Activated T-helper 17 cell treated with anti-CD3 and anti-CD28 coated beads, Interleukin-2, amount 50 U/mL, for 72 hours (primary cell): ENCODE measurements at regions not wholly inside any gene's neighbourhood (a gene's known extent, or its start where the extent isn't known, plus 50 kb on each side); places are given as distances from the start of the nearest gene placed in this dataset.

Source experiments
- ATAC-seq: fragments of 150-1000 bp; cut with Tn5 transposase; replicated peaks from 2 replicates; pipeline ENCODE4 v1.10.0; 2021; ENCODE audit warnings: mild to moderate bottlenecking, moderate library complexity
- H3K27ac Mint-ChIP-seq: one replicate; pipeline ENCODE4 v1.8.0; 2022; ENCODE audit warnings: mixed read lengths
- H3K27me3 Mint-ChIP-seq: one replicate; pipeline ENCODE4 v1.8.0; 2022; ENCODE audit warnings: mixed read lengths
- H3K36me3 Mint-ChIP-seq: one replicate; pipeline ENCODE4 v1.8.0; 2022; ENCODE audit warnings: low read depth, mild to moderate bottlenecking, mixed read lengths
- H3K4me1 Mint-ChIP-seq: one replicate; pipeline ENCODE4 v1.8.0; 2022; ENCODE audit warnings: mixed read lengths
- H3K4me3 Mint-ChIP-seq: one replicate; pipeline ENCODE4 v1.8.0; 2022; ENCODE audit warnings: mild to moderate bottlenecking, mixed read lengths
- H3K9me3 Mint-ChIP-seq: one replicate; pipeline ENCODE4 v1.8.0; 2022; ENCODE audit warnings: mixed read lengths

GRCh38 chr15:37340438-37340837, 240.1 kb upstream of the MEIS2 start:
- Mint-ChIP-seq H3K27ac (no peak overlapping the region), H3K27me3 (no peaks in the 10 kb centered on the region), H3K36me3 (no peaks in the 10 kb centered on the region), H3K4me3 (no peak overlapping the region), H3K4me1 (no peaks in the 10 kb centered on the region), H3K9me3 (peaks cover 5% of the 10 kb centered on the region)
- ATAC-seq = no peak

DNA sequence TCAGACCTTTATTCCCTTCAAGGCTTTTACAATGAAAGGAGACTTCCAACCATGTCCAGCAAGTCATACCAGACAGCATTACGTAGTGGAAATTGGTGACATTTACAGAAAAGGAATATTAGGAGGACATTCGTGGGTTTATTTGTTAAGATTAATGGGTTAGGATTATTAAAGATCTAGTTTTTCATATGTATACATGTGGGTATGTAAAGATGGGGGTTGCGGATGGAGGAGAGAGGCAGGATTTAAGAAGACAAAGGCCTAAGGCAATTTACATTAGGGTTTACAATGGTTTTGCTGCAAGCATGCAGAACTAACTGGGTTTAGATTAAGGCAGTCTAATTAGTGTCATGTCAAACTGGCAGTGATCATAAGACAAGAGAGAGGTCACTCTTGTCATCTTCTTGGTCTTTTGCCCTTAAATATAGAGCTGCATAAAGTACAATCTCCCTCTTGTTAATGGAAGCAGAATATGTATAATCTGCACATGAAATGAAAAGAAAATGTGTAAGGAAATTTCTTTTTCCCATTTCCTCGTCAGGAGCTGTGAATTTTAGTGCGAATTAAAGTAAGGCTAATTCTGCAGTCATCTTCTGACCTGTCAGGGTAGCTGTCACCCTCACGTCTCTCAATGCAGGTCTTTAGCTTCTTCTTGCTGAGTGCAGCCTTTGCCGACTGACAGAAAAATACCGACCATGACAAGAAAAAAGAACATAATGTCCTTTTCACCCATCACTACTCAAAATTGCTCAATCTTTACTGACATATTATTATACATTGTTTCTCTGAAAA, 258.9 kb upstream of the MEIS2 start:
- Mint-ChIP-seq H3K4me1 (no peaks in the 10 kb centered on the region), H3K36me3 (no peaks in the 10 kb centered on the region), H3K27me3 (no peaks in the 10 kb centered on the region), H3K27ac (no peak overlapping the region), H3K4me3 (no peak overlapping the region), H3K9me3 (no peaks in the 10 kb centered on the region)
- ATAC-seq = no peak

DNA sequence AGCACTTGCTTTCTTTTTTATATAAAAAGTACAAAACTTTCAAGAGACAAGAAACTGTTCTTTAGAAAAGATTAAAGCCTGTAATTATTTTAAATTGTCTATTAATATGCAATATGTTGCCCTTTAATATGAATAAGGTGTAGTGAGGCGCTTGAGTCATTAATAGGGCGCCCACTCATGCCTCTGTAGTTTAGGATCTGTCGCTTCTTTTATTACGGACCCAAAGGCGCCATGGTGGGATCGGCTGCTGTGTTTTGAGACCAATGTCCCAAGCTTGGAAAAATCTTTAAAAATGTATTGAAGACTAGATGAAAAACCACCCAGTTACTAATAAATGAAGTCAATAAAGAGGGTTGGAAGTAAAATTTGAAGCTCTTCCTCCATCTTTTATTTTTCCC, 259.5 kb upstream of the MEIS2 start:
- no peak overlapping the region for H3K4me3 Mint-ChIP-seq

GRCh38 chr15:37360724-37361123, 260.4 kb upstream of the MEIS2 start:
- no peaks in the 10 kb centered on the region for H3K9me3 Mint-ChIP-seq
- no peaks in the 10 kb centered on the region for H3K27me3 Mint-ChIP-seq
- H3K36me3 Mint-ChIP-seq = no peaks in the 10 kb centered on the region
- H3K4me1 Mint-ChIP-seq = no peaks in the 10 kb centered on the region
- no peak for ATAC-seq
- no peak overlapping the region for H3K27ac Mint-ChIP-seq
- H3K4me3 Mint-ChIP-seq = no peak overlapping the region

More for the DNA sequence above, 259.5 kb upstream of the MEIS2 start:
- Mint-ChIP-seq H3K36me3 (no peaks in the 10 kb centered on the region), H3K27ac (no peak overlapping the region), H3K9me3 (no peaks in the 10 kb centered on the region), H3K27me3 (no peaks in the 10 kb centered on the region), H3K4me1 (no peaks in the 10 kb centered on the region)
- ATAC-seq = no peak

- no peaks in the 10 kb centered on the region for H3K9me3 Mint-ChIP-seq
- H3K4me3 Mint-ChIP-seq = no peak overlapping the region
- H3K4me1 Mint-ChIP-seq = no peaks in the 10 kb centered on the region
- ATAC-seq = no peak
- no peaks in the 10 kb centered on the region for H3K36me3 Mint-ChIP-seq
- no peaks in the 10 kb centered on the region for H3K27me3 Mint-ChIP-seq
- H3K27ac Mint-ChIP-seq = no peak overlapping the region
Observed at GRCh38 chr15:37361621-37362020, 261.3 kb upstream of the MEIS2 start.

DNA sequence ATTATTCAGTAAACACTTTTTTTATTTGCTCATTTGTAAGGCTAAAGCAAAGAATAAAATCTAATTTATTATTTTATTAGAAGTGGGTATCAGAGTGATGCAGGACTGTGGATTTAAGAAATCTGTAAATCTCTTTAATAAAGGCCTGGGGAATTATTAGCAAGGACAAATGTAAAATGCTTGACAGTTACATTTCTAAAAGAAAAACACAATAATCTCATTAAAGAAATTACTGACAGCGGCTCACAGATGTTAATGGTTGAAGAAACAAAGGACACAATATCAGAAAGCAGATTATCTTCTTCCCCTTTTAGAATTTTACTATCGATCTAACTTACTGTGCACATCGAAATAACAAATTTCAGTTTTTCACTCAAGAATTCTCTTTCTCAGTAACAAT, 262.1 kb upstream of the MEIS2 start:
- no peak overlapping the region for H3K27ac Mint-ChIP-seq
- no peaks in the 10 kb centered on the region for H3K9me3 Mint-ChIP-seq
- no peaks in the 10 kb centered on the region for H3K4me1 Mint-ChIP-seq
- no peaks in the 10 kb centered on the region for H3K27me3 Mint-ChIP-seq
- no peak overlapping the region for H3K4me3 Mint-ChIP-seq
- no peak for ATAC-seq
- no peaks in the 10 kb centered on the region for H3K36me3 Mint-ChIP-seq

DNA sequence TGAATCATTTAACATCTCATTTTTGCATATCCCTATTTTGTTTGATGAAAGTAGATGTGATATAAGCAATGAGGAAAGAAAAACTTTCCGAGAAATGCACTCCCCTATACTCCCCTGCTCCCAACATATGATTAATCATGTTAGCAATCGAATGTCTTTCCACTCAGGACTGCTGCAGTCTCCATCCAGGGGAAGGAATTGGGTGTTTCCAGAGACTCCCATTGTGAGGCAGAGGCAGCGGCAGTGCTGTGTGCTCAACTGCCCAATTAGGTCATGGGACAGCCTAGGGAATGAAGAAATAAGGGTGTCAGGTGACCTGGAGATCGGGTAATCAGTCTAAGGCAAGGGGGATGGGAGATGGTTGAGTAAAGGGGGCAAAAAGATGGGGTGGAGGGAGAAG, 268.6 kb upstream of the MEIS2 start:
- Mint-ChIP-seq H3K9me3 (peaks cover 3% of the 10 kb centered on the region), H3K4me1 (no peaks in the 10 kb centered on the region), H3K27me3 (no peaks in the 10 kb centered on the region), H3K4me3 (no peak overlapping the region), H3K36me3 (no peaks in the 10 kb centered on the region), H3K27ac (no peak overlapping the region)
- ATAC-seq = no peak

GRCh38 chr15:37370941-37371340, 270.6 kb upstream of the MEIS2 start:
- Mint-ChIP-seq H3K36me3 (no peaks in the 10 kb centered on the region), H3K9me3 (peaks cover 3% of the 10 kb centered on the region), H3K4me1 (no peaks in the 10 kb centered on the region), H3K27ac (no peak overlapping the region), H3K27me3 (no peaks in the 10 kb centered on the region), H3K4me3 (no peak overlapping the region)
- no peak for ATAC-seq

DNA sequence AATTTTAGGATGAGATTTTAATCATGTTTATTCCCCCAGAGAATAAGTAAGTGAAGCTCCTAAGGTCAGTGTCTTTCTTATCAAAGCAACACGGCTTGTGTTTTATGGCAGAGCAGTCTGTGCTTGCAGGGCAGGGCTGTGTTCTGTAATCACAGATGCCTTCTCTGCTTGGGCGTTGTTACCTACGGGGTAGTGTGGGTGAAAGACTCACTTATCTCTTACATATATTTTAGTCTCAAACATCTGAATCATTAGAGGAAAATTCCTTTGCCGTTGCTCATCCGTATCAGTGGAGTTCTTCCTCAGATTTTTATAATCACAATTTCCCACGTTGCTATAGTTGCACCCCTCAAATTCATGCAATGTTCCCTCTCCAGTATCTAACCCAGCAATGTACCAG, 271.7 kb upstream of the MEIS2 start:
- Mint-ChIP-seq H3K4me3 (no peak overlapping the region), H3K27me3 (no peaks in the 10 kb centered on the region), H3K27ac (no peak overlapping the region), H3K4me1 (no peaks in the 10 kb centered on the region), H3K9me3 (peaks cover 3% of the 10 kb centered on the region), H3K36me3 (no peaks in the 10 kb centered on the region)
- ATAC-seq = no peak

GRCh38 chr15:37375519-37375918, 275.2 kb upstream of the MEIS2 start:
- Mint-ChIP-seq H3K27me3 (no peaks in the 10 kb centered on the region), H3K27ac (no peak overlapping the region)

GRCh38 chr15:37377428-37377827, 277.1 kb upstream of the MEIS2 start:
- Mint-ChIP-seq H3K36me3 (no peaks in the 10 kb centered on the region), H3K27me3 (no peaks in the 10 kb centered on the region), H3K4me3 (no peak overlapping the region), H3K4me1 (no peaks in the 10 kb centered on the region), H3K9me3 (peaks cover 14% of the 10 kb centered on the region), H3K27ac (no peak overlapping the region)
- no peak for ATAC-seq

More at GRCh38 chr15:37375519-37375918, 275.2 kb upstream of the MEIS2 start:
- peaks cover 10% of the 10 kb centered on the region for H3K9me3 Mint-ChIP-seq
- ATAC-seq = no peak
- H3K4me3 Mint-ChIP-seq = no peak overlapping the region
- no peaks in the 10 kb centered on the region for H3K36me3 Mint-ChIP-seq
- H3K4me1 Mint-ChIP-seq = no peaks in the 10 kb centered on the region

- no peak for ATAC-seq
- peaks cover 21% of the 10 kb centered on the region for H3K9me3 Mint-ChIP-seq
- no peak overlapping the region for H3K4me3 Mint-ChIP-seq
- H3K36me3 Mint-ChIP-seq = no peaks in the 10 kb centered on the region
- H3K27ac Mint-ChIP-seq = no peak overlapping the region
- H3K27me3 Mint-ChIP-seq = no peaks in the 10 kb centered on the region
- no peaks in the 10 kb centered on the region for H3K4me1 Mint-ChIP-seq
Observed at GRCh38 chr15:37394402-37395099, 294.2 kb upstream of the MEIS2 start.

DNA sequence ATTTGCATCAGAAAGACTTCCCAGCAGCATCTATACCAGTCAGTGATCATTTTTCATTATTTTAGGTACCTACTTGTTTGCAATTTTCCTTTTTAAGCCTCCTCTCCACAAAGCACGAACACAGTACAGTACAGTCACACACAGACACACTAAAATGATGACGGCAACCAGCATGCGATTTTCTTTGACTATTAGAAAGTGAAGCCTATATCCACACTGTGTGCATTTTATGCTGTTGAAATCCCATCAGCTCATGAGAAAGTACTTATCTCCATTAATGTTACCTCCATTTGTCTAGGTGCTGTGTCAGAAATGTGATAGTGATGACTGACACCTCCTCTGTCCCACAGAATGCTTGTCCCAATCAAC, 294.7 kb upstream of the MEIS2 start:
- Mint-ChIP-seq H3K27me3 (no peaks in the 10 kb centered on the region), H3K9me3 (peaks cover 20% of the 10 kb centered on the region), H3K4me1 (no peaks in the 10 kb centered on the region), H3K27ac (no peak overlapping the region), H3K36me3 (no peaks in the 10 kb centered on the region), H3K4me3 (no peak overlapping the region)
- no peak for ATAC-seq

DNA sequence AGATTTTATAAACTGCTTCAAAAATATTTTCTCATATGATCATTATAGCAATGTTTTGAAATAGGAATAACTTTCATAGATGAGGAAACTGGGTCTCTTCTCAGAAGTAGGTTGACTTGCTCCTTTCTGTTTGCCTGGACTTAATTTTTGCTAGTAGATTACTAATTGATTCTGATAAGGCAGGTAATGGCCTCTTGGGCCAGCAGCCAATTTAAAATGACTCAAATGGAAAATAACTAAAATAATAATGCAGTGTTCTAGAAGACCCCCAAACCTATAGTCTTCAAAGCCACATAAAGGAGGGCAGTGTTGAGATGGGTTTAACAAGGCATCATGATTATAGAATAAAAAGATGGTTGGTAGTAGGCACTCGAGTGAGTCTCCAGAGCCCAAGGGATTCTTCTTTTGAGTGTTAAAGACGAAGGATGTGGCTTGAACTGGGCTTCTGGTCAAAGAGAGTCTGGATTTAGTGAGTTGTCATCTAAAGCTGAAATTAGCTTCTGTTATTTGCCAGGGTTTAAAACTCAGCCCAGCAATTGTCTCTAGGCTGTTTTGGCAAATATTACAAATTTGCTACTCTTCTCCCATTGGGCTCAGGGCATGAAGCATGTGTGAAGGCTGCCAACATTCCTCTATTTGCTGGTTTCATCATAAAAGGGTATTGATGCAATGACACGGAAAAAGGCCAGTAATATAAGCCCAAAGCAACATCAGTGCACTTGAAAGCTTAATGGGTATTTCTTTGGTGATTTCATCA, 297.1 kb upstream of the MEIS2 start:
- no peaks in the 10 kb centered on the region for H3K27me3 Mint-ChIP-seq
- peaks cover 12% of the 10 kb centered on the region for H3K9me3 Mint-ChIP-seq
- no peak for ATAC-seq

DNA sequence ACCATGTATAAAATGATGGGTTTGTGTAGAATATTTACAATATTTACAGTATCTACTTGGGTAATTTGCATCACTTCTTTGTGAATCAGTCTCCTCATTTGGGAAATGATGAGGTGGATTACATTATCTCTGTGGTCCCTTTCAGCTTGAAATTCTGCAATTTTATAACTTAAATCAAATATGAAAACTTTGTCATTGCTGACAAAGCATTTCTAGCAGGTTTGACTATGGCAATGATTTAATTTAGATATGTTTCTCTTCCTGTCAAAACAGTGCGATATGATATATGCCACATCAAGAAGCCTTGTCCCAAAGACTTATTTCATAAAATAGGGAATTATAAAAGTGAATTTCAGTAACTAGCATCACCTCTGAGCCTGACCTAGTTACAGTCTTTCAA, 315.8 kb upstream of the MEIS2 start:
- H3K27ac Mint-ChIP-seq = no peak overlapping the region
- H3K9me3 Mint-ChIP-seq = peaks cover 4% of the 10 kb centered on the region
- H3K36me3 Mint-ChIP-seq = no peaks in the 10 kb centered on the region
- H3K4me3 Mint-ChIP-seq = no peak overlapping the region
- no peaks in the 10 kb centered on the region for H3K4me1 Mint-ChIP-seq
- ATAC-seq = no peak
- H3K27me3 Mint-ChIP-seq = no peaks in the 10 kb centered on the region

More for the DNA sequence above, 297.1 kb upstream of the MEIS2 start:
- Mint-ChIP-seq H3K36me3 (no peaks in the 10 kb centered on the region), H3K27ac (no peak overlapping the region), H3K4me3 (no peak overlapping the region), H3K4me1 (no peaks in the 10 kb centered on the region)
